Panc1 (cell line): ENCODE measurements at regions not wholly inside any gene's neighbourhood (a gene's known extent, or its start where the extent isn't known, plus 50 kb on each side); places are given as distances from the start of the nearest gene placed in this dataset.

Experiments used
- ATAC-seq: fragments of 200-7000 bp; cut with Tn5 transposase; 2 replicates; pipeline ENCODE4 v1.9.1; 2020; ENCODE audit warnings: mild to moderate bottlenecking, moderate library complexity
- BruUV-seq: library from RNA; stranded (reverse); fragments of 400-500 nt; replicated peaks from 2 replicates; lab custom pipeline; 2021; lab: Mats Ljungman, UMichigan
- CTCF ChIA-PET: fragments of 300-600 bp; sonication (Branson Sonifier 250); formaldehyde crosslinking; loops from one replicate; lab custom pipeline; 2022; ENCODE audit warnings: antibody characterized with exemption; lab: Charles Lee
- POLR2A ChIA-PET: fragments of 300-600 bp; sonication (Branson Sonifier 250); formaldehyde crosslinking; loops from one replicate; lab custom pipeline; 2022; ENCODE audit warnings: antibody characterized with exemption; lab: Charles Lee
- DNase-seq: peaks from one replicate; pipeline ENCODE4 v3.0.0-alpha.2; 2010; ENCODE audit warnings: low read depth, low spot score
- H3K27ac ChIP-seq: 2 replicates; pipeline ENCODE4 v1.5.1; 2011; ENCODE audit warnings: mild to moderate bottlenecking, low read length, inconsistent platforms
- H3K27me3 ChIP-seq: fragments of 200-500 bp; sonication (Bioruptor generic); 2 replicates; pipeline ENCODE4 v1.6.0; 2014; ENCODE audit warnings: low read length, inconsistent platforms; ENCODE audit not compliant: control insufficient read depth, insufficient read depth
- H3K36me3 ChIP-seq: fragments of 200-500 bp; sonication (Bioruptor generic); 2 replicates; pipeline ENCODE4 v1.5.1; 2014; ENCODE audit warnings: inconsistent platforms, mild to moderate bottlenecking, low read length, moderate library complexity; ENCODE audit not compliant: control insufficient read depth, insufficient read depth
- H3K4me1 ChIP-seq: 2 replicates; pipeline ENCODE4 v1.5.1; 2011; ENCODE audit warnings: inconsistent platforms, mild to moderate bottlenecking, low read length, moderate library complexity; ENCODE audit not compliant: control insufficient read depth, insufficient read depth
- H3K4me3 ChIP-seq, 2 experiments: 2 replicates each; pipeline ENCODE4 v1.5.1; 2011 to 2012; ENCODE audit warnings: low read depth in 2 of 2, low read length in 2 of 2, mild to moderate bottlenecking in 2 of 2, inconsistent platforms in 1 of 2, moderate library complexity in 1 of 2
- H3K9me3 ChIP-seq: fragments of 200-500 bp; sonication (Bioruptor generic); 2 replicates; pipeline ENCODE4 v1.5.1; 2014; ENCODE audit warnings: low read depth, mild to moderate bottlenecking, inconsistent platforms, low read length, moderate library complexity; ENCODE audit not compliant: control insufficient read depth, insufficient read depth
- CTCF ChIP-seq: fragments of 450-650 bp; IDR thresholded peaks from 2 replicates; pipeline ENCODE4 v1.5.1; 2017; ENCODE audit warnings: mild to moderate bottlenecking
- POLR2AphosphoS5 ChIP-seq: IDR thresholded peaks from 2 replicates; pipeline ENCODE4 v1.6.1; 2012; ENCODE audit warnings: mild to moderate bottlenecking, low read depth, low read length, moderate library complexity
- REST ChIP-seq, 2 experiments: IDR thresholded peaks; 2 replicates each; pipeline ENCODE4 v1.6.1; 2011 to 2012; ENCODE audit warnings: low read depth in 2 of 2, control low read depth in 1 of 2, low read length in 1 of 2, mild to moderate bottlenecking in 1 of 2, moderate library complexity in 1 of 2; ENCODE audit not compliant: insufficient read depth in 1 of 2
- SIN3A ChIP-seq: IDR thresholded peaks from 2 replicates; pipeline ENCODE4 v1.6.1; 2012; ENCODE audit warnings: low read depth, mild to moderate bottlenecking, low read length, moderate library complexity, borderline replicate concordance; ENCODE audit not compliant: insufficient read depth
- TCF7L2 ChIP-seq: IDR thresholded peaks from 2 replicates; pipeline ENCODE4 v1.6.1; 2011; ENCODE audit warnings: mild to moderate bottlenecking, low read depth, low read length, inconsistent platforms
- in situ Hi-C: cut with HindIII; loops from 2 replicates; pipeline ENCODE4 v1.10.0; 2016; ENCODE audit warnings: low sequenced_read_pairs, low pct_unique_long_range_greater_than_20kb
- intact Hi-C: fragments of 100-400 bp; cut with micrococcal nuclease; formaldehyde crosslinking; loops from one replicate; pipeline ENCODE4 v1.10.0; 2022; ENCODE audit not compliant: unreplicated experiment

- Histone ChIP-seq H3K4me3 (no peak overlapping the region), H3K4me1 (no peaks in the 10 kb centered on the region), H3K27ac (no peak overlapping the region), H3K36me3 (no peaks in the 10 kb centered on the region), H3K9me3 (0 out of 2 replicates have a peak, but pooled peaks cover 2% of the 10 kb centered on the region), H3K27me3 (no peaks in the 10 kb centered on the region)
- ChIA-PET CTCF (no interaction called here), POLR2A (no interaction called here)
- in situ Hi-C loops: no loop called here
- intact Hi-C loops: no loop called here
- TF ChIP-seq CTCF (no peak), POLR2AphosphoS5 (no peak), REST (IDR thresholded peaks at IDR 0.05; ENCODE audit: insufficient read depth in 1 of 2, low read depth in 2 of 2, low read length in 1 of 2) (no peak), TCF7L2 (no peak), SIN3A (no peak)
- BruUV-seq: no TSS peak
- no peak for DNase-seq
- ATAC-seq: no peak
These were observed 215.7 kb downstream of the SYT10 start for GRCh38 chr12:33223956-33224355.

GRCh38 chr12:33222357-33222756, 217.3 kb downstream of the SYT10 start:
- H3K4me3 ChIP-seq: no peak overlapping the region
- H3K9me3 ChIP-seq: 0 out of 2 replicates have a peak, but pooled peaks cover 3% of the 10 kb centered on the region
- H3K27ac ChIP-seq: no peak overlapping the region
- in situ Hi-C loops: no loop called here
- no peaks in the 10 kb centered on the region for H3K36me3 ChIP-seq
- DNase-seq (no peak), ATAC-seq (no peak)
- CTCF ChIA-PET: no interaction called here
- POLR2A ChIA-PET: no interaction called here
- H3K27me3 ChIP-seq: no peaks in the 10 kb centered on the region
- no peak for TF ChIP-seq TCF7L2
- TF ChIP-seq CTCF: no peak
- no peak for TF ChIP-seq REST (IDR thresholded peaks at IDR 0.05; ENCODE audit: insufficient read depth in 1 of 2, low read depth in 2 of 2, low read length in 1 of 2)
- no peaks in the 10 kb centered on the region for H3K4me1 ChIP-seq
- intact Hi-C loops: no loop called here
- BruUV-seq: no TSS peak
